Vagina (tissue), 2 donors: ENCODE measurements at regions not wholly inside any gene's neighbourhood (a gene's known extent, or its start where the extent isn't known, plus 50 kb on each side); places are given as distances from the start of the nearest gene placed in this dataset.

Experiments
- DNase-seq, 2 donors: peaks; one replicate each; pipeline ENCODE4 v3.0.0-alpha.2; 2017; ENCODE audit errors: extremely low spot score in 2 of 2
- H3K27ac ChIP-seq: fragments of 200-600 bp; sonication (generic); one replicate; pipeline ENCODE4 v1.5.1; 2019
- H3K27me3 ChIP-seq: fragments of 200-600 bp; sonication (generic); one replicate; pipeline ENCODE4 v1.5.1; 2019
- H3K36me3 ChIP-seq, 2 donors: fragments of 200-600 bp; sonication (generic); one replicate each; pipeline ENCODE4 v1.5.1; 2017 to 2019
- H3K4me1 ChIP-seq: fragments of 200-600 bp; sonication (generic); one replicate; pipeline ENCODE4 v1.5.1; 2019
- H3K4me3 ChIP-seq, 2 donors: fragments of 200-600 bp; sonication (generic); 1 replicate in 1 of 2; 2 replicates in 1 of 2; pipeline ENCODE4 v1.5.1; 2016 to 2019
- H3K9me3 ChIP-seq: fragments of 200-600 bp; sonication (generic); one replicate; pipeline ENCODE4 v1.5.1; 2019
- CTCF ChIP-seq, 3 experiments: fragments of 450-650 bp in 2 of 3; fragments of 200-600 bp in 1 of 3; sonication (generic) in 1 of 3; IDR thresholded peaks; one replicate each; pipeline ENCODE4 v1.5.1; 2017 to 2019; ENCODE audit warnings: antibody characterized with exemption in 3 of 3, mild to moderate bottlenecking in 2 of 3, moderate library complexity in 2 of 3
- POLR2A ChIP-seq, 2 donors: fragments of 450-650 bp; IDR thresholded peaks; one replicate each; pipeline ENCODE4 v1.6.1; 2017; ENCODE audit warnings: antibody characterized with exemption in 2 of 2, mild to moderate bottlenecking in 2 of 2, moderate library complexity in 2 of 2
- POLR2AphosphoS5 ChIP-seq, 2 donors: sonication (generic); formaldehyde crosslinking; IDR thresholded peaks; one replicate each; pipeline ENCODE4 v1.9.0; 2017; ENCODE audit warnings: antibody characterized with exemption in 2 of 2, mild to moderate bottlenecking in 2 of 2, low read depth in 1 of 2; ENCODE audit not compliant: insufficient read depth in 1 of 2
- intact Hi-C: fragments of 100-400 bp; cut with DNase I; formaldehyde crosslinking; loops from one replicate; pipeline ENCODE4 v1.15.1; 2023

GRCh38 chr11:98136357-98136756, 884.4 kb upstream of the CNTN5 start:
- Histone ChIP-seq H3K27me3 (no peaks in the 10 kb centered on the region), H3K36me3 (no peaks in the 10 kb centered on the region), H3K4me1 (no peaks in the 10 kb centered on the region), H3K27ac (no peak overlapping the region), H3K9me3 (no peaks in the 10 kb centered on the region), H3K4me3 (no peak overlapping the region)
- intact Hi-C loops, result no loop called here
- no peak for DNase-seq
- TF ChIP-seq POLR2A (IDR thresholded peaks at IDR 0.05) (no peak), CTCF (IDR thresholded peaks at IDR 0.05) (no peak), POLR2AphosphoS5 (IDR thresholded peaks at IDR 0.05; ENCODE audit: insufficient read depth in 1 of 2, low read depth in 1 of 2) (no peak)

- intact Hi-C loops, result no loop called here
- no peaks in the 10 kb centered on the region for H3K4me1 ChIP-seq
- H3K4me3 ChIP-seq, result no peak overlapping the region
- DNase-seq, result no peak
- no peaks in the 10 kb centered on the region for H3K27me3 ChIP-seq
- TF ChIP-seq POLR2A (IDR thresholded peaks at IDR 0.05), result no peak
- no peaks in the 10 kb centered on the region for H3K36me3 ChIP-seq
- H3K27ac ChIP-seq, result no peak overlapping the region
- no peaks in the 10 kb centered on the region for H3K9me3 ChIP-seq
Observed at GRCh38 chr11:98137437-98137836, 883.3 kb upstream of the CNTN5 start.

GRCh38 chr11:98143661-98144060, 877.1 kb upstream of the CNTN5 start:
- intact Hi-C loops, result no loop called here
- TF ChIP-seq CTCF (IDR thresholded peaks at IDR 0.05) (no peak), POLR2AphosphoS5 (IDR thresholded peaks at IDR 0.05; ENCODE audit: insufficient read depth in 1 of 2, low read depth in 1 of 2) (no peak)

DNA sequence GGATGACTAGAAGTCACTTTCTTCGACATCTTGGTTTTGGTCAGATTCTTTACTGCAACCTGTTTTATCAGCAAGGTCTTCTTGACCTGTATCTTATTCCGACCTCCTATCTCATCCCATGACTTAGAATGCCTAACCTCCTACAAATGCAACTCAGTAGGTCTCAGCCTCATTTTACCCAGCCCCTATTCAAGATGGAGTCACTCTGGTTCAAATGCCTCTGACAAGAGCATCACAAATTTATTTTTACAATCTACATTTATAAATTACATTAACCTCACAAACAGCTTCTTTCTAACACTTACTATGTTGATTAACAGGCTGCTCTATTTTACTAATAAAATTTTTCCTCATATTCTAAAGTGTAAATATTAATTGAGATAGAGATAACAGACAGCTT, 867.0 kb upstream of the CNTN5 start:
- H3K27me3 ChIP-seq, result no peaks in the 10 kb centered on the region
- DNase-seq, result no peak
- TF ChIP-seq POLR2A (IDR thresholded peaks at IDR 0.05), result no peak
- TF ChIP-seq POLR2AphosphoS5 (IDR thresholded peaks at IDR 0.05; ENCODE audit: insufficient read depth in 1 of 2, low read depth in 1 of 2), result no peak
- no peak for TF ChIP-seq CTCF (IDR thresholded peaks at IDR 0.05)
- no peak overlapping the region for H3K27ac ChIP-seq
- no peaks in the 10 kb centered on the region for H3K9me3 ChIP-seq
- intact Hi-C loops, result no loop called here
- H3K36me3 ChIP-seq, result no peaks in the 10 kb centered on the region
- no peaks in the 10 kb centered on the region for H3K4me1 ChIP-seq
- H3K4me3 ChIP-seq, result no peak overlapping the region

More at GRCh38 chr11:98143661-98144060, 877.1 kb upstream of the CNTN5 start:
- no peak overlapping the region for H3K4me3 ChIP-seq
- no peak for DNase-seq
- no peaks in the 10 kb centered on the region for H3K4me1 ChIP-seq
- no peaks in the 10 kb centered on the region for H3K27me3 ChIP-seq
- no peaks in the 10 kb centered on the region for H3K36me3 ChIP-seq
- no peaks in the 10 kb centered on the region for H3K9me3 ChIP-seq
- no peak overlapping the region for H3K27ac ChIP-seq

- TF ChIP-seq CTCF (IDR thresholded peaks at IDR 0.05) (no peak), POLR2AphosphoS5 (IDR thresholded peaks at IDR 0.05; ENCODE audit: insufficient read depth in 1 of 2, low read depth in 1 of 2) (no peak), POLR2A (IDR thresholded peaks at IDR 0.05) (no peak)
- H3K27ac ChIP-seq, result no peak overlapping the region
- no peaks in the 10 kb centered on the region for H3K4me1 ChIP-seq
- H3K36me3 ChIP-seq, result no peaks in the 10 kb centered on the region
- DNase-seq, result no peak
- intact Hi-C loops, result no loop called here
- no peaks in the 10 kb centered on the region for H3K9me3 ChIP-seq
- H3K27me3 ChIP-seq, result no peaks in the 10 kb centered on the region
- no peak overlapping the region for H3K4me3 ChIP-seq
Observed at GRCh38 chr11:98155696-98156095, 865.1 kb upstream of the CNTN5 start.

- intact Hi-C loops, result no loop called here
- no peaks in the 10 kb centered on the region for H3K27me3 ChIP-seq
- no peaks in the 10 kb centered on the region for H3K4me1 ChIP-seq
- TF ChIP-seq CTCF (IDR thresholded peaks at IDR 0.05), result no peak
- TF ChIP-seq POLR2AphosphoS5 (IDR thresholded peaks at IDR 0.05; ENCODE audit: insufficient read depth in 1 of 2, low read depth in 1 of 2), result no peak
- no peak for TF ChIP-seq POLR2A (IDR thresholded peaks at IDR 0.05)
- no peak overlapping the region for H3K4me3 ChIP-seq
- H3K27ac ChIP-seq, result no peak overlapping the region
- H3K36me3 ChIP-seq, result no peaks in the 10 kb centered on the region
- DNase-seq, result no peak
- H3K9me3 ChIP-seq, result no peaks in the 10 kb centered on the region
Observed at GRCh38 chr11:98177925-98178324, 842.8 kb upstream of the CNTN5 start.
